CD14-positive monocyte (primary cell): ENCODE measurements at regions not wholly inside any gene's neighbourhood (a gene's known extent, or its start where the extent isn't known, plus 50 kb on each side); places are given as distances from the start of the nearest gene placed in this dataset.

ENCODE experiments used
- DNase-seq, 3 donors: peaks; one replicate each; pipeline ENCODE4 v3.0.0-alpha.2; 2011 to 2022
- H2AFZ ChIP-seq: 2 replicates; pipeline ENCODE4 v1.6.0; 2012; ENCODE audit warnings: mild to moderate bottlenecking, low read depth, low read length, inconsistent platforms; ENCODE audit not compliant: insufficient read depth, poor library complexity, severe bottlenecking
- H3K27ac ChIP-seq, 2 donors: 1 replicate in 1 of 2; 2 replicates in 1 of 2; pipeline ENCODE4 v1.5.1; 2012 to 2013; ENCODE audit warnings: low read length in 2 of 2, control low read depth in 1 of 2, inconsistent platforms in 1 of 2, low read depth in 1 of 2, mild to moderate bottlenecking in 1 of 2
- H3K27me3 ChIP-seq, 2 donors: one replicate each; pipeline versions ENCODE4 v1.6.0 to v1.6.1; 2011 to 2013; ENCODE audit warnings: low read length in 2 of 2; ENCODE audit not compliant: control insufficient read depth in 2 of 2, insufficient read depth in 2 of 2
- H3K36me3 ChIP-seq, 2 donors: replicated peaks in 1 of 2; 1 replicate in 1 of 2; 2 replicates in 1 of 2; pipeline versions ENCODE4 v1.5.1 to v1.6.1; 2012 to 2013; ENCODE audit warnings: low read length in 2 of 2, control low read depth in 1 of 2, inconsistent platforms in 1 of 2, mild to moderate bottlenecking in 1 of 2; ENCODE audit not compliant: insufficient read depth in 2 of 2, control insufficient read depth in 1 of 2
- H3K4me1 ChIP-seq, 2 donors: 1 replicate in 1 of 2; 2 replicates in 1 of 2; pipeline versions ENCODE4 v1.5.1 to v1.6.1; 2012 to 2013; ENCODE audit warnings: low read length in 2 of 2, control low read depth in 1 of 2, inconsistent platforms in 1 of 2, mild to moderate bottlenecking in 1 of 2, moderate library complexity in 1 of 2; ENCODE audit not compliant: insufficient read depth in 2 of 2, control insufficient read depth in 1 of 2
- H3K4me2 ChIP-seq: replicated peaks from 2 replicates; pipeline ENCODE3; 2012; ENCODE audit warnings: low read length, moderate library complexity, mild to moderate bottlenecking; ENCODE audit not compliant: poor library complexity, severe bottlenecking; ENCODE audit errors: extremely low read depth
- H3K4me3 ChIP-seq, 3 experiments: fragments of 200-600 bp in 1 of 3; sonication (generic) in 1 of 3; replicated peaks in 1 of 3; 1 replicate in 2 of 3; 2 replicates in 1 of 3; pipeline ENCODE4 v1.5.1; 2011 to 2013; ENCODE audit warnings: low read length in 3 of 3, mild to moderate bottlenecking in 3 of 3, control low read depth in 2 of 3, low read depth in 2 of 3, inconsistent platforms in 1 of 3, moderate library complexity in 1 of 3
- H3K79me2 ChIP-seq: 2 replicates; pipeline ENCODE4 v1.6.0; 2012; ENCODE audit warnings: mild to moderate bottlenecking, control low read depth, inconsistent platforms, low read length, moderate library complexity; ENCODE audit not compliant: insufficient read depth
- H3K9ac ChIP-seq: 2 replicates; pipeline ENCODE4 v1.6.0; 2017; ENCODE audit warnings: low read length, mild to moderate bottlenecking; ENCODE audit not compliant: insufficient read depth, poor library complexity, severe bottlenecking
- H3K9me3 ChIP-seq, 2 donors: replicated peaks in 1 of 2; 1 replicate in 1 of 2; 2 replicates in 1 of 2; pipeline versions ENCODE4 v1.5.1 to v1.6.1; 2012 to 2013; ENCODE audit warnings: low read length in 2 of 2, control low read depth in 1 of 2; ENCODE audit not compliant: control insufficient read depth in 1 of 2, insufficient read depth in 1 of 2
- H4K20me1 ChIP-seq: 2 replicates; pipeline ENCODE4 v1.6.0; 2012; ENCODE audit warnings: mild to moderate bottlenecking, low read length, control low read depth, moderate library complexity; ENCODE audit not compliant: insufficient read depth
- H3K27ac Mint-ChIP-seq, 7 donors: one replicate each; pipeline ENCODE4 v1.8.0; 2020; ENCODE audit warnings: mild to moderate bottlenecking in 7 of 7, mixed read lengths in 7 of 7, moderate library complexity in 6 of 7, inconsistent platforms in 2 of 7
- H3K27me3 Mint-ChIP-seq, 3 donors: one replicate each; pipeline ENCODE4 v1.8.0; 2021 to 2022; ENCODE audit warnings: low read depth in 3 of 3, mild to moderate bottlenecking in 3 of 3, mixed read lengths in 3 of 3, moderate library complexity in 3 of 3, inconsistent platforms in 1 of 3
- H3K36me3 Mint-ChIP-seq, 2 donors: one replicate each; pipeline ENCODE4 v1.8.0; 2020; ENCODE audit warnings: mixed read lengths in 2 of 2, inconsistent platforms in 1 of 2, mild to moderate bottlenecking in 1 of 2
- H3K4me1 Mint-ChIP-seq: one replicate; pipeline ENCODE4 v1.8.0; 2020; ENCODE audit warnings: mild to moderate bottlenecking, mixed read lengths
- H3K4me3 Mint-ChIP-seq, 2 donors: one replicate each; pipeline ENCODE4 v1.8.0; 2020; ENCODE audit warnings: mild to moderate bottlenecking in 2 of 2, mixed read lengths in 2 of 2, moderate library complexity in 1 of 2
- H3K9me3 Mint-ChIP-seq, 7 donors: one replicate each; pipeline ENCODE4 v1.8.0; 2020 to 2022; ENCODE audit warnings: mixed read lengths in 7 of 7, mild to moderate bottlenecking in 6 of 7, moderate library complexity in 6 of 7, inconsistent platforms in 2 of 7
- CTCF ChIP-seq: fragments of 200-600 bp; IDR thresholded peaks from one replicate; pipeline ENCODE4 v1.8.0; 2022; ENCODE audit warnings: antibody characterized with exemption, mild to moderate bottlenecking
- WGBS: methylation state at CpG from one replicate; pipeline ENCODE4 v1.1.5; 2013; ENCODE audit warnings: missing lambda C conversion rate; ENCODE audit not compliant: insufficient coverage; 5-methylcytosine and 5-hydroxymethylcytosine counted together
- intact Hi-C, 2 donors: fragments of 100-400 bp; cut with micrococcal nuclease; formaldehyde crosslinking; loops; one replicate each; pipeline versions ENCODE4 v1.15.0 to v1.15.1; 2023

GRCh38 chrX:39372115-39372514 lies 570.9 kb downstream of the MID1IP1 start:
- Histone ChIP-seq H2AFZ (no peak overlapping the region), H3K36me3 (no peaks in the 10 kb centered on the region), H3K4me1 (no peaks in the 10 kb centered on the region), H4K20me1 (no peaks in the 10 kb centered on the region), H3K79me2 (no peaks in the 10 kb centered on the region), H3K27ac (no peak overlapping the region), H3K4me3 (no peak overlapping the region), H3K9ac (no peak overlapping the region), H3K27me3 (no peaks in the 10 kb centered on the region), H3K4me2 (no peak overlapping the region), H3K9me3 (no peaks in the 10 kb centered on the region)
- intact Hi-C loops, result no loop called here
- no peak overlapping the region for H3K4me3 Mint-ChIP-seq
- H3K4me1 Mint-ChIP-seq, result no peaks in the 10 kb centered on the region
- WGBS, result no CpG with 5 or more reads among the region's 3 CpGs
- no peaks in the 10 kb centered on the region for H3K36me3 Mint-ChIP-seq
- H3K27ac Mint-ChIP-seq, result no peak overlapping the region
- peaks cover 0 to 2% (median 0%) of the 10 kb centered on the region in 7 donors for H3K9me3 Mint-ChIP-seq
- TF ChIP-seq CTCF, result no peak
- DNase-seq, result no peak
- peaks cover 2 to 11% (median 3%) of the 10 kb centered on the region in 3 donors for H3K27me3 Mint-ChIP-seq

GRCh38 chrX:39377157-39377556 lies 575.9 kb downstream of the MID1IP1 start:
- Histone ChIP-seq H3K4me2 (no peak overlapping the region), H3K4me3 (no peak overlapping the region), H3K4me1 (no peaks in the 10 kb centered on the region), H3K36me3 (no peaks in the 10 kb centered on the region), H3K27ac (no peak overlapping the region), H2AFZ (no peak overlapping the region), H3K79me2 (no peaks in the 10 kb centered on the region), H3K9me3 (no peaks in the 10 kb centered on the region), H4K20me1 (no peaks in the 10 kb centered on the region), H3K9ac (no peak overlapping the region), H3K27me3 (no peaks in the 10 kb centered on the region)
- H3K4me1 Mint-ChIP-seq, result no peaks in the 10 kb centered on the region
- intact Hi-C loops, result no loop called here
- no peaks in the 10 kb centered on the region for H3K36me3 Mint-ChIP-seq
- no peak for DNase-seq
- TF ChIP-seq CTCF, result no peak
- H3K9me3 Mint-ChIP-seq, result peaks cover 0 to 3% (median 2%) of the 10 kb centered on the region in 7 donors
- peaks cover 3 to 11% (median 3%) of the 10 kb centered on the region in 3 donors for H3K27me3 Mint-ChIP-seq
- H3K27ac Mint-ChIP-seq, result no peak overlapping the region
- H3K4me3 Mint-ChIP-seq, result no peak overlapping the region
